AG09309 (cell line): ENCODE measurements at regions not wholly inside any gene's neighbourhood (a gene's known extent, or its start where the extent isn't known, plus 50 kb on each side); places are given as distances from the start of the nearest gene placed in this dataset.

ENCODE experiments used
- DNase-seq: peaks from one replicate; pipeline ENCODE4 v3.0.0-alpha.2; 2010; ENCODE audit warnings: low read depth
- H3K4me3 ChIP-seq: 2 replicates; pipeline ENCODE4 v1.5.1; 2011; ENCODE audit warnings: mild to moderate bottlenecking, low read depth, low read length, moderate library complexity; ENCODE audit not compliant: control insufficient read depth
- TF ChIP-seq, protein P1 (sequence below): IDR thresholded peaks from 2 replicates; pipeline ENCODE4 v1.5.1; 2011; ENCODE audit warnings: mild to moderate bottlenecking, low read depth, low read length, inconsistent platforms; ENCODE audit not compliant: insufficient read depth, control insufficient read depth; ENCODE audit errors: missing control alignments

DNA sequence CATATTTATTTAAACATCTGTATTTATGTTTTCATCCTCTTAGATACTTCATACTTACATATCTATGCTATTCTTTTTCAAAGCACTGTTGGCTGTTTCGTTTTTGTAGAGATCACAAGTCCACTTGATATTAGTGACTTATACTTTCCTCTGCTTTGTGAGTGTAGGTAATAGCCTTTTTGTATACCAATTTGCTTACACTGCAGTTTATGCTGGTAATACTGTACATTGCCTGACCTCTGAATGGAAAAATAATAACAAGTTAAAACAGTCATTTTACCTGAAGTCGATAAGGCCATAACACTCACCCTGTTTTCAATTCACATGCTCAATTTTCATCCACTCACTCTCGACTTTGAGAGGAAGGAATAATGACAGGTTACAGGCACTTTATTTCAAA is 89.9 kb upstream of the NANOGP8 start:
- no peak for DNase-seq
- TF ChIP-seq, protein P1, sequence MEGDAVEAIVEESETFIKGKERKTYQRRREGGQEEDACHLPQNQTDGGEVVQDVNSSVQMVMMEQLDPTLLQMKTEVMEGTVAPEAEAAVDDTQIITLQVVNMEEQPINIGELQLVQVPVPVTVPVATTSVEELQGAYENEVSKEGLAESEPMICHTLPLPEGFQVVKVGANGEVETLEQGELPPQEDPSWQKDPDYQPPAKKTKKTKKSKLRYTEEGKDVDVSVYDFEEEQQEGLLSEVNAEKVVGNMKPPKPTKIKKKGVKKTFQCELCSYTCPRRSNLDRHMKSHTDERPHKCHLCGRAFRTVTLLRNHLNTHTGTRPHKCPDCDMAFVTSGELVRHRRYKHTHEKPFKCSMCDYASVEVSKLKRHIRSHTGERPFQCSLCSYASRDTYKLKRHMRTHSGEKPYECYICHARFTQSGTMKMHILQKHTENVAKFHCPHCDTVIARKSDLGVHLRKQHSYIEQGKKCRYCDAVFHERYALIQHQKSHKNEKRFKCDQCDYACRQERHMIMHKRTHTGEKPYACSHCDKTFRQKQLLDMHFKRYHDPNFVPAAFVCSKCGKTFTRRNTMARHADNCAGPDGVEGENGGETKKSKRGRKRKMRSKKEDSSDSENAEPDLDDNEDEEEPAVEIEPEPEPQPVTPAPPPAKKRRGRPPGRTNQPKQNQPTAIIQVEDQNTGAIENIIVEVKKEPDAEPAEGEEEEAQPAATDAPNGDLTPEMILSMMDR: no peak
- H3K4me3 ChIP-seq: no peak overlapping the region

DNA sequence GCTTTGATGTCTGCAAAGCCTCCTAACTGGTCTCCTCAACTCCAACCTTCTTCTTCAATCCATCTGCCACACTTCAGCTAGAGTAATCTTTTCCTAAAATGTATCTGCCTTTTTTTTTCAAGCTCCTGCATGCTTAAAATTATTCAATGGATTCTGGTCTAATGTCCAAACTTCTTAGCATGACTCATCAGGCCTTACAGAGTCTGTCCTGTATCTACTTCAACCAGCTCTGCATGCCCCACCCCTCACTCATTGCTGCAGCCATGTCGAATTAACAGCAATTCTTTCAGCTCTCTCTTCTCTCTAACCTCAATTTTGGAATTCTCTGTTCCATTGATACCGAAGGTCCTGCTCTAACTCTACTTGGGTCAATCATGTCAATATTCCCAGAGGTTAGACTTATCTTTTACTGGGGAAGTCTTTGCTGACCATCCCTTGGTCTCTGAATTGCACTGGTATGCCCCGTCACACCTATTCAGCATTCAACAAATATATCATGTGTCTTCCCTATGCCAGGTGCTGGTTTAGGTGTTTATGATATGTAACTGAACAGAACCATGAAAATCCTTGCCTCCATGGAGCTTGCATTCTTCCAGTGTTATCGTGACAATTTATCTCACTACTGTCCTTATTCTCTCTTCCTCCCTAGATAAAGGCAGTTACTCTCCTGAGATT is 88.5 kb upstream of the NANOGP8 start:
- no peak overlapping the region for H3K4me3 ChIP-seq
- TF ChIP-seq, protein P1: no peak
- DNase-seq: no peak

DNA sequence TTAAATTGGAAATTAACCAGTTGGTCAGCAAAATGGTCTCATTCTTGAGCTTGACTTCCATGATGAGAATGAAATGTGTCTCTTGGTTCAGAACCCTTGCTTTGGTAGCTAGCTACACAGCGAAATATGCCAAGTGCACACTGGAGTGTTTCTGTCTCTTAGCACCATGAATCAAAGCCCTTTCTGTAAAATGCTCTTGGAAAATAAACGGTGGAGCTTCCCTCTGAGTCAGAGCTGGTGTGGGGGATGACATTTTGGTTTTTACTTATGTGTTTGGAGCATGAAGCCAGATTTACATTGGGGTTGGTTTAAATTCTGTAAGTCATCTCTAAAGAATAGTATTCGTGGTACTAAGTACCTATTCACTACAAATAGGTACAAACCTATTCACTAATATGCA is 85.1 kb upstream of the NANOGP8 start:
- DNase-seq: no peak
- TF ChIP-seq, protein P1: no peak

DNA sequence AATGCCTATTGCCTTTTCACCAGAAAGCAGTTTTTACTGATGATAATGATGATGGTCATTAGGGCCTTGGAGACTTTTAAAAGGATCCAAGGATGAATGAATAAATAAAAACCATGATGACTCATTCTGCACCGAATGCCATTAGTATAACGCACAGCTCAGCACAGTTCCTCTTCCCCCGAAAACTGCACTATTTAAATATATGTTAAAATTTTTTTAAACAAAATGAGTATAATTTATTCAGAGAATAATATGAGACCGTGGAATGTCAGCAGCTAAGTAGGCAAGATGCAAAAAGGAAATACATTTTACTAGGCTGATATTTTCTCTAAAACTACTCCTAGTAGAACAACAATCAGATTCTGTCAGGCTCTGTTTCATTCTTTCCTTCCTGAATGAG is 83.4 kb upstream of the NANOGP8 start:
- TF ChIP-seq, protein P1: no peak
- H3K4me3 ChIP-seq: no peak overlapping the region
- peak; percentile 5 for DNase-seq

More for the DNA sequence above, 85.1 kb upstream of the NANOGP8 start:
- H3K4me3 ChIP-seq: no peak overlapping the region

DNA sequence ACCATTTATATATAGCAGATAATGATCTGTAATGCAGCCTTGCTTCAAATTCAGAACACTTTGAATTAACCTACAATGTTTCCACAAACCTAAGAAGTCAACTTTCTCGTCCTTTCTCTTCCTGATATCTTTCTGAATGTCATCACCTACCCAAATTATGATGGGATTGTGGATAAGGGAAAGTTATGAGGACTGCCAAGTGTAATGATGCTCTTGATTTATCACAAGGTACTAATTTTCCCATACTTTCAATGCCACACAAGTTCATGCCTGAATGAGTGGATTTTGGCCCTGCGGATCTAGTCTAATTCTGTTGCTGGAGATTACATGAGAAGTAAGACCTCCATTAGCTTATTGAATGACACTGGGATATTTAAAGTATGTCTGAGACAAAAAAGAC is 82.6 kb upstream of the NANOGP8 start:
- TF ChIP-seq, protein P1: no peak

DNA sequence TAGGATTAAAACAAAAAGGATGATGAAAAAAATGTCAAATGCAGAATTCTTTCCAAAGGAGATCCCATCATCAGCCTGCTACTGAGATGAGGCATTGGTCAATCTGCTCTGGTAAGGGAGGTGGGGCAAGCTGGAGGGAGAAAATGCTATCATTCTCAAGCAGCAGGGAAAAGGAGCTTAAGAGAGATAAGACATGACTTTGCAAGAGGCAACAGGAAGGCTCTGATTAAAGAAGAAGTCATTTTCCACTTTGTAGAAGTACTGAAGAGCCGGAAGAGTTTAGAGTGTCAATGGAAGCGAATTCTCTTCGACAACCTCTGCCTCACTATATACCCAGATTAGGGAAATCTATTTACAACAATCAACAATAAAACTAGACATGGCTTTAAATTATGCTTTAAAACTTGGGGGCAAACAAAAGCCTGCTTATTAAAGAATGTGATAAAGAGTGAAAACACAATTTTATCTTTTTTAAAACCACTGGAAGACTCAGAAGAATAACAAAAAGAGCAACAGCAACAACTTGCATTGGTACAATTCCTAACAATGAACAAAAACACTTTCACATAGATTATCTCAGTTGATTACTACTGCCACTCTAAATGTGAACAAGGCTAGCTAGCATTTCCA is 81.8 kb upstream of the NANOGP8 start:
- DNase-seq: no peak
- H3K4me3 ChIP-seq: no peak overlapping the region
- TF ChIP-seq, protein P1: no peak

More for the DNA sequence above, 82.6 kb upstream of the NANOGP8 start:
- H3K4me3 ChIP-seq: no peak overlapping the region
- no peak for DNase-seq
